Ishikawa (cell line): ENCODE measurements at regions not wholly inside any gene's neighbourhood (a gene's known extent, or its start where the extent isn't known, plus 50 kb on each side); places are given as distances from the start of the nearest gene placed in this dataset.

Source experiments
- EP300 ChIP-seq: IDR thresholded peaks from 2 replicates; pipeline ENCODE4 v1.6.1; 2012; ENCODE audit warnings: borderline replicate concordance
- MAX ChIP-seq: IDR thresholded peaks from 2 replicates; pipeline ENCODE4 v1.6.1; 2012
- NFIC ChIP-seq: IDR thresholded peaks from 2 replicates; pipeline ENCODE4 v1.6.1; 2012
- TAF1 ChIP-seq: IDR thresholded peaks from 2 replicates; pipeline ENCODE4 v1.6.1; 2012; ENCODE audit warnings: low read depth, mild to moderate bottlenecking
- USF1 ChIP-seq: IDR thresholded peaks from 2 replicates; pipeline ENCODE4 v1.6.1; 2012

GRCh38 chr10:123952099-123952498, 60.5 kb upstream of the CPXM2 start:
- TF ChIP-seq EP300 (no peak), NFIC (no peak), MAX (no peak), TAF1 (no peak), USF1 (no peak)
